ENCODE measurements at regions not wholly inside any gene's neighbourhood (a gene's known extent, or its start where the extent isn't known, plus 50 kb on each side); places are given as distances from the start of the nearest gene placed in this dataset.

GRCh38 chr16:85392756-85393673 lies 220.1 kb upstream of the GSE1 start:
- TF ChIP-seq CTCF (conservative IDR thresholded peaks at IDR 0.05; ENCODE audit: low read length) = no peak
- no peak for TF ChIP-seq EZH2phosphoT487 (IDR thresholded peaks at IDR 0.05; ENCODE audit: borderline replicate concordance)

Data from Loucy (cell line).